PC-3 (cell line): ENCODE measurements at regions not wholly inside any gene's neighbourhood (a gene's known extent, or its start where the extent isn't known, plus 50 kb on each side); places are given as distances from the start of the nearest gene placed in this dataset.

ENCODE experiments used
- CTCF ChIP-seq: fragments of 300-600 bp; sonication (generic); conservative IDR thresholded peaks from 2 replicates; pipeline ENCODE4 v1.5.1; 2017; ENCODE audit warnings: antibody characterized with exemption, low read depth, mild to moderate bottlenecking, low read length
- EZH2 ChIP-seq: fragments of 300-600 bp; sonication (generic); IDR thresholded peaks from one replicate; pipeline ENCODE4 v1.6.1; 2017; ENCODE audit warnings: antibody characterized with exemption, mild to moderate bottlenecking, low read length; ENCODE audit not compliant: unreplicated experiment
- EZH2phosphoT487 ChIP-seq: fragments of 300-600 bp; sonication (generic); IDR thresholded peaks from 2 replicates; pipeline ENCODE4 v1.6.1; 2018; ENCODE audit warnings: mild to moderate bottlenecking, antibody characterized with exemption, low read length, borderline replicate concordance

DNA sequence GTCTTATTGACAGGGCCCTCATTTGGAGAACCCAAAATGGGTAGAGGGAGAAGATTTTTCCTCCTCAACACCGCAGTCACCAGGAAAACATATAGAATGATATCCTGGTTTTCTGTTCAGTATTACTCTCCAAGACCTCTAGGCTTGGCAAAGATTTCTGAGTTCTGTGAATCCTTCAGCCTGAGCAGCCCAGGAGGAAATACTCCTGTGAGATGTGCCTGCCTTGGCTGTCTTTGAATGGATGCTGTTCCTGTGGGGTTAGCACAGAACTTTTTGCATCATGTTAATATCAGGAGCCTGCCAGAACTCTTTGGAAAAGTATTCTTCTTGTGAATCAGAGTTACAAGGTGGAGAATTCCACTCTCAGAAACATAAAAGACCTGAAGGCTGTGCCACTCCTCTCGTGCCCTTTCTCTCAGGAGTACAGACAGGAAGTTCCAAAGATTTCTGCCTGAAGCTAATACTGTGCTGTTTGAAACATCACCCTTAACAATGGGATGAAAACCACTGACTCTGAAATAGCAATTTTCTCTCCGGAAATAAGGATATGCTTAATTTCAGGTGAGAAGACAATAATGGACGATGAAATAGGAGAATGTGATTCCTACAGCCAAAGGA is 520.1 kb upstream of the NBEA start:
- TF ChIP-seq CTCF (no peak), EZH2phosphoT487 (no peak), EZH2 (no peak)
